Progenitor cell of endocrine pancreas (in vitro differentiated cells): ENCODE measurements at regions not wholly inside any gene's neighbourhood (a gene's known extent, or its start where the extent isn't known, plus 50 kb on each side); places are given as distances from the start of the nearest gene placed in this dataset.

Experiments
- DNase-seq: peaks from one replicate; pipeline ENCODE4 v3.0.0; 2021; ENCODE audit warnings: low spot score; ENCODE audit not compliant: unreplicated experiment
- H3K27ac Mint-ChIP-seq: 2 replicates; pipeline ENCODE4 v1.8.0; 2021; ENCODE audit warnings: mild to moderate bottlenecking, moderate library complexity, mixed read lengths
- H3K27me3 Mint-ChIP-seq: 2 replicates; pipeline ENCODE4 v1.8.0; 2021; ENCODE audit warnings: mixed read lengths
- H3K36me3 Mint-ChIP-seq: 2 replicates; pipeline ENCODE4 v1.8.0; 2022; ENCODE audit warnings: mixed read lengths; ENCODE audit not compliant: insufficient read depth
- H3K4me1 Mint-ChIP-seq: 2 replicates; pipeline ENCODE4 v1.8.0; 2021; ENCODE audit warnings: low read depth, mixed read lengths
- H3K4me3 Mint-ChIP-seq: 2 replicates; pipeline ENCODE4 v1.8.0; 2021; ENCODE audit warnings: low read depth, mild to moderate bottlenecking, moderate library complexity, mixed read lengths
- H3K9me3 Mint-ChIP-seq: 2 replicates; pipeline ENCODE4 v1.8.0; 2021; ENCODE audit warnings: low read depth, mixed read lengths
- TF ChIP-seq, protein P1 (sequence below): fragments of 200-600 bp; sonication (generic); IDR thresholded peaks from one replicate; pipeline ENCODE4 v1.5.0; 2021; ENCODE audit warnings: antibody characterized with exemption, mild to moderate bottlenecking; ENCODE audit not compliant: unreplicated experiment

DNA sequence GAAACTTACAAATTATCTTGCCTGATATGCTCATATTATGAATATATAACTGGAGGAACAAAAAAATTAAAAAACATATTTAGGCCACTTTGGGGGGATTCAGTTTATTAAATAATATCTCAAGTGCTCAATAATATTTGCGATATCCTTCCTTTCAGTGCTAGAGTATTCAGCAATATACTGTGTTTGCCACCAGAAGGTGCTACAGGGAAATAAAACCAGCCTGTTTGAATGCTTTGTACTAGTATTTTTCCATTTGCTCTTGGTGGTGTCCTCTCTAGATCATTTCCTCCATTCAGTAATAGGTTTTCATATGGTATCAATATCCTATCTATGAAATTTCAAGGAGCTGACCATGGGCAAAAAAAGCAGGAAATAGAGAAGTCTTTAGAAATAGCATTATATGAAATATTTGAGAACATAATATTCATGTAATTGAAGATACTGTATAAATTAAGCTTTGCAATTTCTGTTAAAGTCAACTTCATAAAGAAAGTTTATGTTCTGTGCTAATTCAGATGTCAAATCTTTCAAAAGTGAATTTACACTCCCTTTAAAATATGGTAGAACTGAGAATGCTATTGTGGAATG, 106.2 kb upstream of the NAV3 start:
- H3K36me3 Mint-ChIP-seq, result no peaks in the 10 kb centered on the region
- H3K4me3 Mint-ChIP-seq, result no peak overlapping the region
- H3K9me3 Mint-ChIP-seq, result no peaks in the 10 kb centered on the region
- TF ChIP-seq, protein P1, sequence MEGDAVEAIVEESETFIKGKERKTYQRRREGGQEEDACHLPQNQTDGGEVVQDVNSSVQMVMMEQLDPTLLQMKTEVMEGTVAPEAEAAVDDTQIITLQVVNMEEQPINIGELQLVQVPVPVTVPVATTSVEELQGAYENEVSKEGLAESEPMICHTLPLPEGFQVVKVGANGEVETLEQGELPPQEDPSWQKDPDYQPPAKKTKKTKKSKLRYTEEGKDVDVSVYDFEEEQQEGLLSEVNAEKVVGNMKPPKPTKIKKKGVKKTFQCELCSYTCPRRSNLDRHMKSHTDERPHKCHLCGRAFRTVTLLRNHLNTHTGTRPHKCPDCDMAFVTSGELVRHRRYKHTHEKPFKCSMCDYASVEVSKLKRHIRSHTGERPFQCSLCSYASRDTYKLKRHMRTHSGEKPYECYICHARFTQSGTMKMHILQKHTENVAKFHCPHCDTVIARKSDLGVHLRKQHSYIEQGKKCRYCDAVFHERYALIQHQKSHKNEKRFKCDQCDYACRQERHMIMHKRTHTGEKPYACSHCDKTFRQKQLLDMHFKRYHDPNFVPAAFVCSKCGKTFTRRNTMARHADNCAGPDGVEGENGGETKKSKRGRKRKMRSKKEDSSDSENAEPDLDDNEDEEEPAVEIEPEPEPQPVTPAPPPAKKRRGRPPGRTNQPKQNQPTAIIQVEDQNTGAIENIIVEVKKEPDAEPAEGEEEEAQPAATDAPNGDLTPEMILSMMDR, result peak; percentile 66
- H3K4me1 Mint-ChIP-seq, result no peaks in the 10 kb centered on the region
- no peaks in the 10 kb centered on the region for H3K27me3 Mint-ChIP-seq
- H3K27ac Mint-ChIP-seq, result no peak overlapping the region
- DNase-seq, result no peak

DNA sequence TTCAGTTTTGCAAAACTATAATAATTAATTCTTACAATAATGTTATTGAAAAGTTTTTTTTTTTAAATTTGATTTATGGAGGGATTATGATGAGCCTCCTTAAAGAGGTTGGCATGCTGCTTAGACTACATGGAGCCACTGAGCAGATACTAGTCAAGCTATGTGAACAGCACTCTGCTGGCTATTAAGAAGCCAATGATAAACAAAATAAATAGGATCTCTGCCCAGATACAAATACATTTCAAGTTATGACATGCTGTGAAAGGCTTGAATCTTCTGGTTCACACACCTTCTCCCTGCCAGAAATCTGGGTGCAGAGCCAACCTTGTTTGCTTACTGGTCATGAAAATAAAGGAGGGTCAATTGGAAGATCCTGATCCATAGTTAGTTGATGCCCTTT, 107.4 kb upstream of the NAV3 start:
- Mint-ChIP-seq H3K27me3 (no peaks in the 10 kb centered on the region), H3K36me3 (no peaks in the 10 kb centered on the region), H3K27ac (no peak overlapping the region), H3K4me3 (no peak overlapping the region), H3K9me3 (no peaks in the 10 kb centered on the region), H3K4me1 (no peaks in the 10 kb centered on the region)
- no peak for DNase-seq
- TF ChIP-seq, protein P1, result no peak

DNA sequence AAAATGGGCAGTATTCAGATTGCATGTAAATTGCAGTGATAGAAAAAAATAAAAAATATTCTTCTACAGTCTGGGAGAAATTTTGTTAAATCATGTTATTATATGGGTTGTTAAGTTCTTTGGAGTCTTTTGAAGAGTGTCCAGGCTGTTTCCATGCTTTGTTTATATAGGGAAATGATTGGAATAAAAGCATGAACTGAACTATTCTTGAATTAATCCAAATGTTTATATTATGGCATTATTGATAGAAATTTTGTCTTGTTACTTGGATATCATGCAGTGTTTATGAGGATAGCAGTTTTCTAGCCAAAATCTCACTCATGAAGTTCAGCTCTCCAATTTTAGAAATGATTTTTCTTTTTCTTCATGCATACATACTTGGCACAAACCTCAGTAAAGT, 108.2 kb upstream of the NAV3 start:
- no peaks in the 10 kb centered on the region for H3K36me3 Mint-ChIP-seq
- no peak for DNase-seq
- no peak overlapping the region for H3K4me3 Mint-ChIP-seq
- TF ChIP-seq, protein P1, result no peak
- no peaks in the 10 kb centered on the region for H3K27me3 Mint-ChIP-seq
- no peaks in the 10 kb centered on the region for H3K9me3 Mint-ChIP-seq
- H3K4me1 Mint-ChIP-seq, result no peaks in the 10 kb centered on the region
- H3K27ac Mint-ChIP-seq, result no peak overlapping the region

DNA sequence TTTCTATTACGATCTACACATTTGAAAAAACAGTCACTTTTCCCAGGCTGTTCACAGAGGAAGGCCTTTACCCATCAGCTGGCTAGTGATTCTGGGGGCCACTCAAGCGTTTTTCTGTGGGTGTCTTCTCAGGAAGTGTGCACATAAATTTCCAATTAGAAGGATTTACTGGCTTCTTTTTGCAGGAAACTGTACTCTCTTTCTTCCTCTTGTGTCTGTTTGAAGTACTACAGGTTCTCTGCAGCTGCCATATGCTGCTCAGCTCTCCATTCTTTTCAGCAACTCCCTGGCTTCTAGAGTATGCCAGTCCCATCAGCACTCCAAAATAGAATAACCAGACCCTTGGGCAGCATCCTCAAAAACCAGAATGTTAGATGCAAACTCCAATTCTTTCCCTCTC, 110.4 kb upstream of the NAV3 start:
- Mint-ChIP-seq H3K9me3 (no peaks in the 10 kb centered on the region), H3K36me3 (no peaks in the 10 kb centered on the region), H3K4me1 (no peaks in the 10 kb centered on the region), H3K27me3 (no peaks in the 10 kb centered on the region), H3K27ac (no peak overlapping the region), H3K4me3 (no peak overlapping the region)
- no peak for DNase-seq
- TF ChIP-seq, protein P1, result peak; percentile 29

DNA sequence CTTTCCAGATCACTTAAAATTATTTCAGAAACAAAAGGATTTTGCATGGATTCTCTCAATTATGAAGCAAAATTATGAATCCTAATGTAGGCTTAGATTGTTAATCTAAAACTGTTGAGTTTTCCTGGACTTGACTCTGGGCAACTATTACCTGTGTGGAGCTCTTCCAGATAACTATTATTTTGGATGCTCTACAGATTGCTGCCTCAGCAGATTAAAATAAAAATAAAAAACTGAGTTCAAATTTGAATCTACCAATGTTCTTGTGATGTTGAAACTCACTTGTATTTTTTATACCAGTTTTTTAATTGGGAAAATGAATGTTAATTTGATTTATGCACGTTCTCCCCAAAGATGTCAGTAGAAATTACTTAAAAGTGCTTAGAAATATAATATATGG, 120.5 kb upstream of the NAV3 start:
- Mint-ChIP-seq H3K9me3 (peaks cover 6% of the 10 kb centered on the region), H3K27me3 (no peaks in the 10 kb centered on the region), H3K4me1 (peaks cover 2% of the 10 kb centered on the region), H3K4me3 (no peak overlapping the region), H3K36me3 (no peaks in the 10 kb centered on the region), H3K27ac (no peak overlapping the region)
- TF ChIP-seq, protein P1, result no peak
- no peak for DNase-seq
